CD14-positive monocyte (primary cell): ENCODE measurements at regions not wholly inside any gene's neighbourhood (a gene's known extent, or its start where the extent isn't known, plus 50 kb on each side); places are given as distances from the start of the nearest gene placed in this dataset.

ENCODE experiments used
- DNase-seq, 3 donors: peaks; one replicate each; pipeline ENCODE4 v3.0.0-alpha.2; 2011 to 2022
- H2AFZ ChIP-seq: 2 replicates; pipeline ENCODE4 v1.6.0; 2012; ENCODE audit warnings: mild to moderate bottlenecking, low read depth, low read length, inconsistent platforms; ENCODE audit not compliant: insufficient read depth, poor library complexity, severe bottlenecking
- H3K27ac ChIP-seq, 2 donors: 1 replicate in 1 of 2; 2 replicates in 1 of 2; pipeline ENCODE4 v1.5.1; 2012 to 2013; ENCODE audit warnings: low read length in 2 of 2, control low read depth in 1 of 2, inconsistent platforms in 1 of 2, low read depth in 1 of 2, mild to moderate bottlenecking in 1 of 2
- H3K27me3 ChIP-seq, 2 donors: one replicate each; pipeline versions ENCODE4 v1.6.0 to v1.6.1; 2011 to 2013; ENCODE audit warnings: low read length in 2 of 2; ENCODE audit not compliant: control insufficient read depth in 2 of 2, insufficient read depth in 2 of 2
- H3K36me3 ChIP-seq, 2 donors: replicated peaks in 1 of 2; 1 replicate in 1 of 2; 2 replicates in 1 of 2; pipeline versions ENCODE4 v1.5.1 to v1.6.1; 2012 to 2013; ENCODE audit warnings: low read length in 2 of 2, control low read depth in 1 of 2, inconsistent platforms in 1 of 2, mild to moderate bottlenecking in 1 of 2; ENCODE audit not compliant: insufficient read depth in 2 of 2, control insufficient read depth in 1 of 2
- H3K4me1 ChIP-seq, 2 donors: 1 replicate in 1 of 2; 2 replicates in 1 of 2; pipeline versions ENCODE4 v1.5.1 to v1.6.1; 2012 to 2013; ENCODE audit warnings: low read length in 2 of 2, control low read depth in 1 of 2, inconsistent platforms in 1 of 2, mild to moderate bottlenecking in 1 of 2, moderate library complexity in 1 of 2; ENCODE audit not compliant: insufficient read depth in 2 of 2, control insufficient read depth in 1 of 2
- H3K4me2 ChIP-seq: replicated peaks from 2 replicates; pipeline ENCODE3; 2012; ENCODE audit warnings: low read length, moderate library complexity, mild to moderate bottlenecking; ENCODE audit not compliant: poor library complexity, severe bottlenecking; ENCODE audit errors: extremely low read depth
- H3K4me3 ChIP-seq, 3 experiments: fragments of 200-600 bp in 1 of 3; sonication (generic) in 1 of 3; replicated peaks in 1 of 3; 1 replicate in 2 of 3; 2 replicates in 1 of 3; pipeline ENCODE4 v1.5.1; 2011 to 2013; ENCODE audit warnings: low read length in 3 of 3, mild to moderate bottlenecking in 3 of 3, control low read depth in 2 of 3, low read depth in 2 of 3, inconsistent platforms in 1 of 3, moderate library complexity in 1 of 3
- H3K79me2 ChIP-seq: 2 replicates; pipeline ENCODE4 v1.6.0; 2012; ENCODE audit warnings: mild to moderate bottlenecking, control low read depth, inconsistent platforms, low read length, moderate library complexity; ENCODE audit not compliant: insufficient read depth
- H3K9ac ChIP-seq: 2 replicates; pipeline ENCODE4 v1.6.0; 2017; ENCODE audit warnings: low read length, mild to moderate bottlenecking; ENCODE audit not compliant: insufficient read depth, poor library complexity, severe bottlenecking
- H3K9me3 ChIP-seq, 2 donors: replicated peaks in 1 of 2; 1 replicate in 1 of 2; 2 replicates in 1 of 2; pipeline versions ENCODE4 v1.5.1 to v1.6.1; 2012 to 2013; ENCODE audit warnings: low read length in 2 of 2, control low read depth in 1 of 2; ENCODE audit not compliant: control insufficient read depth in 1 of 2, insufficient read depth in 1 of 2
- H4K20me1 ChIP-seq: 2 replicates; pipeline ENCODE4 v1.6.0; 2012; ENCODE audit warnings: mild to moderate bottlenecking, low read length, control low read depth, moderate library complexity; ENCODE audit not compliant: insufficient read depth
- H3K27ac Mint-ChIP-seq, 7 donors: one replicate each; pipeline ENCODE4 v1.8.0; 2020; ENCODE audit warnings: mild to moderate bottlenecking in 7 of 7, mixed read lengths in 7 of 7, moderate library complexity in 6 of 7, inconsistent platforms in 2 of 7
- H3K27me3 Mint-ChIP-seq, 3 donors: one replicate each; pipeline ENCODE4 v1.8.0; 2021 to 2022; ENCODE audit warnings: low read depth in 3 of 3, mild to moderate bottlenecking in 3 of 3, mixed read lengths in 3 of 3, moderate library complexity in 3 of 3, inconsistent platforms in 1 of 3
- H3K36me3 Mint-ChIP-seq, 2 donors: one replicate each; pipeline ENCODE4 v1.8.0; 2020; ENCODE audit warnings: mixed read lengths in 2 of 2, inconsistent platforms in 1 of 2, mild to moderate bottlenecking in 1 of 2
- H3K4me1 Mint-ChIP-seq: one replicate; pipeline ENCODE4 v1.8.0; 2020; ENCODE audit warnings: mild to moderate bottlenecking, mixed read lengths
- H3K4me3 Mint-ChIP-seq, 2 donors: one replicate each; pipeline ENCODE4 v1.8.0; 2020; ENCODE audit warnings: mild to moderate bottlenecking in 2 of 2, mixed read lengths in 2 of 2, moderate library complexity in 1 of 2
- H3K9me3 Mint-ChIP-seq, 7 donors: one replicate each; pipeline ENCODE4 v1.8.0; 2020 to 2022; ENCODE audit warnings: mixed read lengths in 7 of 7, mild to moderate bottlenecking in 6 of 7, moderate library complexity in 6 of 7, inconsistent platforms in 2 of 7
- WGBS: methylation state at CpG from one replicate; pipeline ENCODE4 v1.1.5; 2013; ENCODE audit warnings: missing lambda C conversion rate; ENCODE audit not compliant: insufficient coverage; 5-methylcytosine and 5-hydroxymethylcytosine counted together
- intact Hi-C, 2 donors: fragments of 100-400 bp; cut with micrococcal nuclease; formaldehyde crosslinking; loops; one replicate each; pipeline versions ENCODE4 v1.15.0 to v1.15.1; 2023
- TF ChIP-seq, protein P1 (sequence below): fragments of 200-600 bp; IDR thresholded peaks from one replicate; pipeline ENCODE4 v1.8.0; 2022; ENCODE audit warnings: antibody characterized with exemption, mild to moderate bottlenecking

GRCh38 chr4:28677808-28678207 is 1817.2 kb downstream of the STIM2 start:
- intact Hi-C loops = no loop called here
- Mint-ChIP-seq H3K27ac (no peak overlapping the region), H3K27me3 (no peaks in the 10 kb centered on the region), H3K4me1 (no peaks in the 10 kb centered on the region), H3K4me3 (no peak overlapping the region), H3K36me3 (no peaks in the 10 kb centered on the region), H3K9me3 (peaks cover 0 to 2% (median 0%) of the 10 kb centered on the region in 7 donors)
- Histone ChIP-seq H3K9ac (no peak overlapping the region), H3K4me3 (no peak overlapping the region), H3K27ac (no peak overlapping the region), H4K20me1 (no peaks in the 10 kb centered on the region), H3K27me3 (no peaks in the 10 kb centered on the region), H3K79me2 (no peaks in the 10 kb centered on the region), H2AFZ (no peak overlapping the region), H3K4me2 (no peak overlapping the region), H3K9me3 (no peaks in the 10 kb centered on the region), H3K36me3 (no peaks in the 10 kb centered on the region), H3K4me1 (no peaks in the 10 kb centered on the region)
- DNase-seq = no peak
- TF ChIP-seq, protein P1, sequence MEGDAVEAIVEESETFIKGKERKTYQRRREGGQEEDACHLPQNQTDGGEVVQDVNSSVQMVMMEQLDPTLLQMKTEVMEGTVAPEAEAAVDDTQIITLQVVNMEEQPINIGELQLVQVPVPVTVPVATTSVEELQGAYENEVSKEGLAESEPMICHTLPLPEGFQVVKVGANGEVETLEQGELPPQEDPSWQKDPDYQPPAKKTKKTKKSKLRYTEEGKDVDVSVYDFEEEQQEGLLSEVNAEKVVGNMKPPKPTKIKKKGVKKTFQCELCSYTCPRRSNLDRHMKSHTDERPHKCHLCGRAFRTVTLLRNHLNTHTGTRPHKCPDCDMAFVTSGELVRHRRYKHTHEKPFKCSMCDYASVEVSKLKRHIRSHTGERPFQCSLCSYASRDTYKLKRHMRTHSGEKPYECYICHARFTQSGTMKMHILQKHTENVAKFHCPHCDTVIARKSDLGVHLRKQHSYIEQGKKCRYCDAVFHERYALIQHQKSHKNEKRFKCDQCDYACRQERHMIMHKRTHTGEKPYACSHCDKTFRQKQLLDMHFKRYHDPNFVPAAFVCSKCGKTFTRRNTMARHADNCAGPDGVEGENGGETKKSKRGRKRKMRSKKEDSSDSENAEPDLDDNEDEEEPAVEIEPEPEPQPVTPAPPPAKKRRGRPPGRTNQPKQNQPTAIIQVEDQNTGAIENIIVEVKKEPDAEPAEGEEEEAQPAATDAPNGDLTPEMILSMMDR = no peak

- H3K36me3 Mint-ChIP-seq = no peaks in the 10 kb centered on the region
- Histone ChIP-seq H3K79me2 (no peaks in the 10 kb centered on the region), H3K4me3 (no peak overlapping the region), H3K27ac (no peak overlapping the region), H3K4me2 (no peak overlapping the region), H2AFZ (no peak overlapping the region), H4K20me1 (no peaks in the 10 kb centered on the region), H3K9me3 (no peaks in the 10 kb centered on the region), H3K4me1 (no peaks in the 10 kb centered on the region), H3K36me3 (no peaks in the 10 kb centered on the region), H3K9ac (no peak overlapping the region), H3K27me3 (no peaks in the 10 kb centered on the region)
- no CpG with 5 or more reads among the region's 1 CpG for WGBS
- TF ChIP-seq, protein P1 = no peak
- DNase-seq = no peak
- H3K4me1 Mint-ChIP-seq = no peaks in the 10 kb centered on the region
- no peaks in the 10 kb centered on the region for H3K9me3 Mint-ChIP-seq
- H3K4me3 Mint-ChIP-seq = no peak overlapping the region
- no peaks in the 10 kb centered on the region for H3K27me3 Mint-ChIP-seq
- H3K27ac Mint-ChIP-seq = no peak overlapping the region
- intact Hi-C loops = no loop called here
Observed at GRCh38 chr4:28682847-28683246, 1822.2 kb downstream of the STIM2 start.
